SIG-M5 treated with dmso at 0.1 percent for 504 hours (cell line): ENCODE measurements at regions not wholly inside any gene's neighbourhood (a gene's known extent, or its start where the extent isn't known, plus 50 kb on each side); places are given as distances from the start of the nearest gene placed in this dataset.
A peak's percentile ranks its signal among the peaks of the same experiment; 100 is the strongest.
"Not testable (repeated sequence)": the region's sequence is repeated elsewhere in the genome, so short reads cannot be mapped to it uniquely, and the experiment has no call there.

Source experiments
- DNase-seq: peaks from one replicate; lab custom pipeline; 2025; ENCODE audit not compliant: unreplicated experiment; lab: John Stamatoyannopoulos, UW

DNA sequence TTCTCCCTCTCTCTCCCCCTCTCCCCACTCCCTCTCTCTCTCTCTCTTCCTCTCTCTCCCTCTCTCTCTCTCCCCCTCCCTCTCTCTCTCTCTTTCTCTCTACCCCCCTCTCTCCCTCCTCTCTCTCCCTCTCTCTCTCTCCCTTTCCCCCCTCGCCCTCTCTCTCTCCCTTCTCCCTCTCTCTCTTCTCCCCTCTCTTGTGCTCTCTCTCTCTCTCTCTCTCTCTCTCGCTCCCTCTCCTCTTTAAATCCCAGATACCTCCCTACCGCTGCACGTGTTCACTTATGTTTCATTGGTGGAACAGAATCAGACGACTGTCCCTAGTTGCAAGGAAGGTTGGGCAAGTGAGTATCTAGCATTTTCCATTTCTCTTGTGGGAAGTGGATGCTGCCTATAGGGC is 166.5 kb downstream of the EBLN2 start:
- DNase-seq: no peak

DNA sequence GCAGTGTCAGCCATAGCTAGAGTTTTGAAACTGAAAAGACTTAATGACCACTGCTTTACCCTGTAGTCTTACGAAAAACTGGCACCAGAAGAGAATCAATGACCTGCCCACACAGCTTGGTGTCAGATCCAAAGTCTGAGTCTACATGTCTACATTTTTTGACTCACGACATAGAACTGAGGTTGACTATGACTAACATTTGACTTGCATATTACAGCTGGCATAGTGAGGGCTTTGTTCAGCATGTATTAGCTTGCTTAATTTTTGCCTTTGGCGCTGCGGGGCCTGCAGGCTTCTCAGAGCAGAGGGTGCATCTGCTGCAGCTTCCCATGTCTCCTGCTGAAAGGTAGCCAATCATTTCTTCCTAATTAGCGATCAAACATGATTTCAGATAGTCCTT is 167.0 kb downstream of the EBLN2 start:
- DNase-seq: no peak

GRCh38 chr3:73228959-73229358 is 167.5 kb downstream of the EBLN2 start:
- no peak for DNase-seq

DNA sequence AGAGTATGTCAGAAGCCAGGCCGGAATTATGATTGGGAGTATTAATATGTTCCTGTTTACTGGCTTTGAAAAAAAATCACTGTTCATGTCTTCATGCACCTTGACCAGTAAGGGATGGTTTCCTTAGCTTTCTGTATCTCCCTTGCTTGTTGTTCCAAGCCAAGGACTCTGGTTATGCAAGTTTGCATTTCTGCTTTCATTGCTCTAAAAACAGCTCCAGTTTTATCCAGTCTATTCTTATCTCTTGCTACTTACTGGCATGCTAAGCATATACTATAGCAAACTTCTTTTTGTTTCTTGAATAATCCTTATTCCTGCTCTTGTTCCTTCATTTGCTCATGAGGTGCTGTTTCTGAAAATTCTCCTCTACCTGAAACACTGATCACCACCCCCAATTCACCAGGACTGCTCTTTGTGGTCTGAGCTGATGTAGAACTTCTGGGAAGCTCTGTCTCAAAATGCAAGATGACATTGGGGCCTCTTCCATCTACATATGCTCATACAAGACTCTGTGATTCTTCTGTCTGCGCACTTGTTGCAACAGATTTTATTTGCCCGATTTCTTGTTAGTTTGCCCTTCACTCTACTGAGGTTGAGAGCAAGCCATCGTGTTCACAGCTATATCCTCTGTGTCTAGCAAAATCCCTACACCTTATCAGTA is 173.0 kb downstream of the EBLN2 start:
- no peak for DNase-seq

GRCh38 chr3:73235768-73236167 is 174.3 kb downstream of the EBLN2 start:
- DNase-seq: no peak

- no peak for DNase-seq
Measured at GRCh38 chr3:73236867-73237266, 175.4 kb downstream of the EBLN2 start.

DNA sequence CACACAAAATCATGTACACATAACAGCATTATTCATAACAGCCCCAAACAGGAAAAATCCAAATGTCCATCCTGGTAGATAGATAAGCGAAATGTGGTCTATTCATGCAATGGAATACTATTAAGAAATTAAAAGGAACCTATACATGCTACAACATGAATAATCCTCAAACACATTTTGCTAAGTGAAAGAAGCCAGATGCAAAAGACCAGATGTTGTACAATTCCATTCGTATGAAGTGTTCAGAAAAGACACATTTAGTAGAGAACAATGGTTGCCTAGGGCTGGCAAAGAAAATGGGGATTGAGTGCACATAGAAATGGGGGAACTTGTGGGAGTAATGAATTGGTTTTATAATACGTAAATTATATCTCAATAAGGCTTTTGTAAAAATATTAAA is 182.3 kb downstream of the EBLN2 start:
- DNase-seq: no peak

DNA sequence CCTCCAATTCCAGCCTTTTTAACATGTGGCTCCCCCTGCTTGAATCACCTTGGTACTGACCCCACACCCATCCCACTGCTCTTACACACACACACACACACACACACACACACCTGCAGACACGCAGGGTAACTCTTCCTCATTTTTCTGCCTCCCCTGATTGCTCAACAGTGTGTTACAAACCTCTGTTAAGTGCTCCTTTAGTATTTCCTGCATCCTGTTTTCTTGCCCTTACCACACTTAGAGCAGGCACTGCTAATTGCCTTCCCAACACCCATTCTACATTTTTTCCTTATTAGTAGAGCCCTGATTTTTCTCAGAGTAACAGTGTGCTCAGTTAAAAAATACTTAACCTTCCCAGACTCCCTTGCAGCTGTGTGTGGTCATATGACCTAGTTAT is 184.0 kb downstream of the EBLN2 start:
- peak; percentile 38 for DNase-seq

- no peak for DNase-seq
Measured at GRCh38 chr3:73249047-73249446, 187.6 kb downstream of the EBLN2 start.

DNA sequence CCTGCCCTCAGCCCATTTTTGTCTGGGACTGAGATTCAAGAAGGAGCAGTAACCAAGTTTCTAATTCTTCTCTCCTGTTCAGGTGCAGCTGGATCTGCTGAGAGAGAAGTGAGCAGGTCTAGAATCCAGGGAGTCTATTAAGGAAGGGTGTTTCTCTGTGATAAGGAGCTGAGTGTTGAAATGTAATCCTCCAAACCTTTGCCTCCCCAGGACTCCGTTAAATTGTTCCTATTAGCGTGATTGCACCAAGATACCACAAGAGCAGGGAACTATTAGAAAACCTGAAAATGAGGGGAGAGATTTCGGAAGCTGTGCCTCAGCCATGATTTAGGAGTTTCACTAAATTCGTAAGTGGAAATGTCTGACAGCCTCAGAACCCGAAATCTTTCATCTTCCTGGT is 192.6 kb downstream of the EBLN2 start:
- DNase-seq: no peak

- no peak for DNase-seq
Measured at GRCh38 chr3:73255609-73256029, 194.2 kb downstream of the EBLN2 start.

- no peak for DNase-seq
Measured at GRCh38 chr3:73257186-73257585, 195.7 kb downstream of the EBLN2 start.

GRCh38 chr3:73258057-73258456 is 196.6 kb downstream of the EBLN2 start:
- DNase-seq: no peak

DNA sequence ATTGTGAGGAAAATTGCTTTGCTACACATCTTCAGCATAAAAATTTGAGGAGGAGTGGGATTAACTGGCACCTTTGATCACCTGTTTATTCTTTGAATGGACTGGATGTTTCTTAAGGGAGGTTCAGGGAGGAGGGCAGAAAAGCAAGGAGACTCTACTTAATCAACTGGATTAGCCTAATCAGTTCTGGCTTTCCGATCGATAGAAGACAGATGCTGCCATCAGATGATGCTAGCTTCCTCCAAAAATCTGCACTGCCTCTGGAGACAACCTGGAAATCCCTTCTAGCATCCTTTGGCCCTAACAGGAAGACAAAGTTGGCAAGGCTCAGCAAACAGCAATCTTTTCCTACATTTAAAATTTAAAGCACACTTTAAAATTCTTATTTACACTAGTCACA is 197.8 kb downstream of the EBLN2 start:
- DNase-seq: no peak

DNA sequence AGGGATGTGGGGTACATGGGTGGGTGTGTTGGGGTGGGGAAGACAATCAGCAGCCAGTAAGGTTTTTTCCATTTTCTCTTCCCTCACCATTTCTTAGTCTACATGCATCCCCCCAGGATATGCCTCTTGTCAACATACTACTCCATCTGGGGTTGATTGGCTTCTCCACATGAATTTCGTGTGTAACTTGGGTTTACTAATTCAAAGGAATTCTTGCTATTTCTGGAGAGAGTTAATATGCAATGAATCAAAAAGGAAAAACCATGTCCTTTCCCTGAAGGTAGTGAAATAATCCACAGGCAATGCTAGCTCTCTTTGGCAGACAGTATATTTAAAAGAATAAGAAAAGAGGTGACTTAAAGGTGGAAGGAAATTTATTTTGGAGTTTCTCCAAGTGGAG is 198.4 kb downstream of the EBLN2 start:
- DNase-seq: no peak

- not testable (repeated sequence) for DNase-seq
Measured at GRCh38 chr3:73266558-73266957, 205.1 kb downstream of the EBLN2 start.

DNA sequence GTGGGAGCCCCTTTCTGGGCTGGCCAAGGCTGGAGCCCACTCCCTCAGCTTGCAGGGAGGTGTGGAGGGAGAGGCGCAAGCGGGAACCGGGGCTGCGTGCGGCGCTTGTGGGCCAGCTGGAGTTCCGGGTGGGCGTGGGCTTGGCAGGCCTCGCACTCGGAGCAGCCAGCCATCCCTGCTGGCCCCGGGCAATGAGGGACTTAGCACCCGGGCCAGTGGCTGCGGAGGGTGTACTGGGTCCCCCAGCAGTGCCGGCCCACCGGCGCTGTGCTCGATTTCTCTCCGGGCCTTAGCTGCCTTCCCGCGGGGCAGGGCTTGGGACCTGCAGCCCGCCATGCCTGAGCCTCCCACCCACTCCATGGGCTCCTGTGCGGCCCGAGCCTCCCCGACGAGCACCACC is 207.7 kb downstream of the EBLN2 start:
- DNase-seq: not testable (repeated sequence)

DNA sequence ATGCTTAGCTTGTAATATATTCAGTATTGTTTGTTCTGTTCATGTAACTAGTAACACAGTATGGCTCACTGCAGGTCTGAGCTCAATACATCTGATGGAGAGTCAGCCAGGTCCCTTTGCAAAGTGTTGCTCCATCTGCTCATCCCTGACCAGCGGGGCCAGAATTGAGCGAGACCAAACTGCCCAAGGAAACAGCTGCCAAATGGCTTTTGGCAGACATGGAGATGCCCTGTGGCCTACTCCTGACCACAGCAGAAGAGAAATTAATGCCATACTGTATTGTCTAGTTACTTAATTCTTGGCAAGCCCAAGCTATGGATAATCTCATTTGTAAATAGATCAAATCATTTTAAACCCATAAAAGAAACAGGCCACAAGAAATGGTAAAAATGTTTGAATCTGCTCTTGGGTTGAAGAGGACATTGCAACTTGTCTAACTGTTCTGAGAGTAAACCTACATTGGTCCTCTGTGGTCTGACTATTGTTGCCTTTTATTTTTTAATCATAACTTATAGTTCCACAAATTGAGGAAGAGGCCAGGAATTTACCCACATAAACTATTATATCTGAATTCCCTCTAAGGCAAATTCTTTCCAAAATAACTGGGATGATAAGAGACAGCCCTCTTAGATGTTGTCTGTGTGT is 209.5 kb downstream of the EBLN2 start:
- no peak for DNase-seq

GRCh38 chr3:73273341-73273740 is 211.9 kb downstream of the EBLN2 start:
- DNase-seq: no peak

GRCh38 chr3:73280746-73281145 is 219.3 kb downstream of the EBLN2 start:
- DNase-seq: no peak

GRCh38 chr3:73284472-73284871 is 223.0 kb downstream of the EBLN2 start:
- DNase-seq: no peak

DNA sequence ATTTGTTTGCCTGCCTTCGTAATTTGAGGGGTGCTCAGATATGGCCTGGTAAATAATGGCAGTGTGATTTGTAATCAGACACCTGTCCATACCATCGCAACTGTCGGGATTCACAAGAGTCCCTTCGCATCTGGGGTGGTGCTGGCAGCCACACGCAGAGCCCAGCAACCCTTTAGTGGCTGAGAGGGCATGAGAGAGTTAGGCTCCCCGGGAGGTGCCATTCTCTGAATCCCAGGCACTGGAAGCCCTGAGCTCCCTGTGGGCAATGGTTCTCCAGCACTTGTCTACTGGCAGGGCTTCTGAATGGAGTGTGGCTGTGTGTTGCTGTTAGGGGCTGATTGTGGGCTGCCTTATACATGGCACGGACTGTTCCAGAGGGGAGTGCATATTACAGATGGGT is 230.1 kb downstream of the EBLN2 start:
- DNase-seq: no peak

DNA sequence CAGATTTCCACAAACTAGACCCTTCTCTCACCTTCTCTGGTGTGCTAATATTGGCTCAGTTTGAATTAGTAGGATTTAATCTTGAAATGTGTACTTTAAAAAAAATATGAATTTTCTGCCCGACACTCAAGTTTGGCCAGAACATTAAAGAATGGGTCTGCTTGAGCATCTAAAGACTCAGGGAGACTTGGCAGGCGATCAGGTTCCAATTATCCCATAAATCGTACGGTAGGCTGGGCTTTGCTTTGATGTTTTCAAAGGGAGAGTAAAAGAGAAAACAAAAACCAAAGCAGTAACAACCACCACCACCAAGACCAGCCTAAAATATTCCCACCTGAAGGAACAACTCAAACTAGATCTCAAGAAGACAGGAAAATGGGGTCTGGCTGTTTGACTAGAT is 230.8 kb downstream of the EBLN2 start:
- no peak for DNase-seq
